ENCODE measurements at regions not wholly inside any gene's neighbourhood (a gene's known extent, or its start where the extent isn't known, plus 50 kb on each side); places are given as distances from the start of the nearest gene placed in this dataset.
A peak's percentile ranks its signal among the peaks of the same experiment; 100 is the strongest.

GRCh38 chr1:193542690-193543089 lies 356.3 kb upstream of the B3GALT2 start:
- no peaks in the 10 kb centered on the region for H3K36me3 ChIP-seq (ENCODE audit: control insufficient read depth, insufficient read depth, low read length)
- DNase-seq (ENCODE audit: low read depth) (no peak), FAIRE-seq (peak; percentile 52)
- H3K4me3 ChIP-seq (ENCODE audit: low read depth, low read length): no peak overlapping the region
- no peak for TF ChIP-seq CTCF (IDR thresholded peaks at IDR 0.05; ENCODE audit: insufficient read depth, low read length, severe bottlenecking)
- H3K27me3 ChIP-seq (ENCODE audit: control insufficient read depth, insufficient read depth, low read length): no peaks in the 10 kb centered on the region

- no peak for TF ChIP-seq CTCF (IDR thresholded peaks at IDR 0.05; ENCODE audit: insufficient read depth, low read length, severe bottlenecking)
- H3K27me3 ChIP-seq (ENCODE audit: control insufficient read depth, insufficient read depth, low read length): no peaks in the 10 kb centered on the region
- H3K4me3 ChIP-seq (ENCODE audit: low read depth, low read length): no peak overlapping the region
- DNase-seq (ENCODE audit: low read depth) (no peak), FAIRE-seq (no peak)
- no peaks in the 10 kb centered on the region for H3K36me3 ChIP-seq (ENCODE audit: control insufficient read depth, insufficient read depth, low read length)
Observed at GRCh38 chr1:193540511-193540910, 354.1 kb upstream of the B3GALT2 start.

- FAIRE-seq (no peak), DNase-seq (ENCODE audit: low read depth) (no peak)
- H3K27me3 ChIP-seq (ENCODE audit: control insufficient read depth, insufficient read depth, low read length): no peaks in the 10 kb centered on the region
- TF ChIP-seq CTCF (IDR thresholded peaks at IDR 0.05; ENCODE audit: insufficient read depth, low read length, severe bottlenecking): no peak
- no peak overlapping the region for H3K4me3 ChIP-seq (ENCODE audit: low read depth, low read length)
- H3K36me3 ChIP-seq (ENCODE audit: control insufficient read depth, insufficient read depth, low read length): no peaks in the 10 kb centered on the region
Observed at GRCh38 chr1:193539731-193540459, 353.5 kb upstream of the B3GALT2 start.

GRCh38 chr1:193538680-193539079 lies 352.3 kb upstream of the B3GALT2 start:
- Histone ChIP-seq H3K27me3 (ENCODE audit: control insufficient read depth, insufficient read depth, low read length) (no peaks in the 10 kb centered on the region), H3K4me3 (ENCODE audit: low read depth, low read length) (no peak overlapping the region), H3K36me3 (ENCODE audit: control insufficient read depth, insufficient read depth, low read length) (no peaks in the 10 kb centered on the region)
- no peak for TF ChIP-seq CTCF (IDR thresholded peaks at IDR 0.05; ENCODE audit: insufficient read depth, low read length, severe bottlenecking)
- DNase-seq (ENCODE audit: low read depth) (no peak), FAIRE-seq (no peak)

DNA sequence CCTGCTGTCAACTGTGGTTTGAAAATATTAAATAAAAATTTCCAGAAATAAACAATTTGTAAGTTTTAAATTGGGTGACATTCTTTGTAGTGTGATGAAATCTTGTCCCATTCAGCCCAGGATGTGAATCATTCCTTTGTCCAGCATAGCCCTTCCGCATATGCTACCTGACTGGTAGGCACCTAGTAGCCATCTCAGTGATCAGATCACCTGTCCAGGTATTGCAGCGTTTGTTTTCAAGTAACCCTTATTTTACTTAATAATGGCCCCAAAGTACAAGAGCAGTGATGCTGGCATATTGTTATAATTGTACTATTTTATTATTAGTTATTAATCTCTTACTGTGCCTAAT lies 351.6 kb upstream of the B3GALT2 start:
- H3K27me3 ChIP-seq (ENCODE audit: control insufficient read depth, insufficient read depth, low read length): no peaks in the 10 kb centered on the region
- H3K36me3 ChIP-seq (ENCODE audit: control insufficient read depth, insufficient read depth, low read length): no peaks in the 10 kb centered on the region
- DNase-seq (ENCODE audit: low read depth) (peak; percentile 58), FAIRE-seq (no peak)
- no peak for TF ChIP-seq CTCF (IDR thresholded peaks at IDR 0.05; ENCODE audit: insufficient read depth, low read length, severe bottlenecking)
- H3K4me3 ChIP-seq (ENCODE audit: low read depth, low read length): no peak overlapping the region

Data from bronchial epithelial cell (primary cell).